Fibroblast of pulmonary artery (primary cell): ENCODE measurements at regions not wholly inside any gene's neighbourhood (a gene's known extent, or its start where the extent isn't known, plus 50 kb on each side); places are given as distances from the start of the nearest gene placed in this dataset.

Experiments
- DNase-seq: peaks from one replicate; pipeline ENCODE4 v3.0.0-alpha.2; 2010; ENCODE audit warnings: low read depth
- H3K4me3 ChIP-seq: replicated peaks from 2 replicates; pipeline ENCODE4 v1.5.1; 2011; ENCODE audit warnings: low read depth, mild to moderate bottlenecking, control low read depth, low read length, moderate library complexity
- CTCF ChIP-seq: IDR thresholded peaks from 2 replicates; pipeline ENCODE4 v1.5.1; 2011; ENCODE audit warnings: mild to moderate bottlenecking, control low read depth, low read length, inconsistent platforms; ENCODE audit errors: missing control alignments

- no peak overlapping the region for H3K4me3 ChIP-seq
- DNase-seq, result no peak
- TF ChIP-seq CTCF, result no peak
Measured at GRCh38 chr3:84634668-84635067, 324.1 kb upstream of the CADM2 start.

GRCh38 chr3:84637272-84637671 is 321.5 kb upstream of the CADM2 start:
- DNase-seq, result no peak
- TF ChIP-seq CTCF, result no peak
- no peak overlapping the region for H3K4me3 ChIP-seq

GRCh38 chr3:84666468-84666867 is 292.3 kb upstream of the CADM2 start:
- no peak for TF ChIP-seq CTCF
- DNase-seq, result no peak

GRCh38 chr3:84679211-84679610 is 279.6 kb upstream of the CADM2 start:
- no peak for DNase-seq
- no peak for TF ChIP-seq CTCF
- H3K4me3 ChIP-seq, result no peak overlapping the region

More at GRCh38 chr3:84666468-84666867, 292.3 kb upstream of the CADM2 start:
- H3K4me3 ChIP-seq, result no peak overlapping the region

GRCh38 chr3:84680700-84681099 is 278.1 kb upstream of the CADM2 start:
- TF ChIP-seq CTCF, result no peak
- no peak overlapping the region for H3K4me3 ChIP-seq
- DNase-seq, result no peak

- DNase-seq, result no peak
- no peak overlapping the region for H3K4me3 ChIP-seq
- TF ChIP-seq CTCF, result no peak
Measured at GRCh38 chr3:84683493-84683892, 275.3 kb upstream of the CADM2 start.

- DNase-seq, result no peak
- no peak for TF ChIP-seq CTCF
- no peak overlapping the region for H3K4me3 ChIP-seq
Measured at GRCh38 chr3:84685467-84685866, 273.3 kb upstream of the CADM2 start.
